ENCODE measurements at regions not wholly inside any gene's neighbourhood (a gene's known extent, or its start where the extent isn't known, plus 50 kb on each side); places are given as distances from the start of the nearest gene placed in this dataset.

DNA sequence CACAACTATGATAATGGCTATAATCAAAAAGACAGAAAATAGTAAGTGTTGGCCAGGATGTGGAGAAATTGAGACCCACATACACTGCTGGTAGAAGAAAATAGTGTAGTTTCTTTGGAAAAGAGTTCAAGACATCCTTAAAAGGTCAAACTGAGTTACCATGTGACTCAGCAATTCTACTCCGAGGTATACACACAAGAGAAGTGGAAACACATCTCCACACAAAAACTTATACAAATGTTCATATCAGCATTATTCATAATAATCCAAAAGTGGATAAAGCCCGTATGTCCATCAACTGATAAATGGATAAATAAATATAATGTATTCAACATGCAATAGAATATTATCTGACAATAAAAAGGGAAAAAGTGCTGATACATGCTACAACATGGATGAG is 532.2 kb downstream of the NR2F1-AS1 start:
- no peak for DNase-seq

GRCh38 chr5:93044859-93045666 is 536.0 kb downstream of the NR2F1-AS1 start:
- no peak for DNase-seq

DNA sequence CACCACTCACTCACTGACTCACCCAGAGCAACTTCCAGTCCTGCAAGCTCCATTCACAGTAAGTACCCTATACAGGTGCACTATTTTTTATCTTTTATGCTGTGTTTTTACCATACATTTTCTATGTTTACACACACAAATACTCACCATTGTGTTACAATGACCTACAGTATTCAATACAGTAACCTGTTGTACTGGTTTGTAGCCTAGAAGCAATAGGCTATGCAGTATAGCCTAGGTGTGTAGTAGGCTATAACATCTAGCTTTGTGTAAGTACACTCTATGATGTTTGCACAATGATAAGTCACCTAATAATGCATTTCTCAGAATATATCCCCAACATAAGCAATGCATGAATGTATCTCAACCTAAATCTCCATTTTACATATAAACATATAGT is 541.1 kb downstream of the NR2F1-AS1 start:
- no peak for DNase-seq

DNA sequence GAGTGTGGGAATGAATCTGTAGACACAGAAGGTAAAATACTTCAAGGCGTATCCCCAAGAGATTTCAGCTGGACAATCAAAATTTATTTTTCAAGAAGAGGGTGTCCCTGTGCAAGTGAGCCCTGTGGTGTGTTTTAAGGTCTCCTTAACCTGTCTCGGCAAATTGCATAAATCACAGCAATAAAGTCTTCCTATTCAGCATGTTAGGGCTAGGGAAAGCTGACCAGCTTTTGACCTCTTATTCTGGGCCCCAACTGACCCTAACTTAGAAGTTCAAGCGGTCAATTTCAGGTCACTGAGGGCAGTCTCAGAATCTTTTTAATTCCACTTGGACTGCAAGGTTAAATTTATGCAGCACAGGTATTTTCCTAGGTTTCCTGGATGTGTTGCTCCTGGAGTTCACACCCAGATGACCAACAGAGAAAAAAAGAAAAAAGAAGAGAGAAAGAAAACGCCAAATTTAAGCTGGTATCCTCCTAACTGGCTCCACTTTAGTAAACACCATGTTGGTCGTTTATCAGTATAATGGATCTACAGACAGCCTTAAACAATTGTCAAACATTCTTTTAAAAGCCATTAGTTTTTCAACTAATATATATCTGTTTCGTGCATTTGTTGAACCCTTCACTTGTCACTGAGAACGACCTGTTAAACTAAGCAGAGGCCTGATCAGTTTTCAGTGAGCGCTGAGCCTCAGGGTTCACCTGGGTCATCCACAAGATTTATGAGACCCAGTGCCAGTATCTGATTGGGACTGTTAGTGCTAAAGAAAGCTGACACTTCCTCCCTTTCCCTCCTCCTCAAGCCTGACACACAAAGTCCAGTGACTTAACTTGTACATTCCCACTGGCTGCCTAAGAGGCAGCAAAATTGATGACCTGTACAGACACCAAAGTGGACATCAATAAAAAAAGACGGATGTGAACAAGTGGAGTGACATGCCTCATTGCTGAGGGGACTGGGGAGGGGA is 546.1 kb downstream of the NR2F1-AS1 start:
- DNase-seq, result no peak

DNA sequence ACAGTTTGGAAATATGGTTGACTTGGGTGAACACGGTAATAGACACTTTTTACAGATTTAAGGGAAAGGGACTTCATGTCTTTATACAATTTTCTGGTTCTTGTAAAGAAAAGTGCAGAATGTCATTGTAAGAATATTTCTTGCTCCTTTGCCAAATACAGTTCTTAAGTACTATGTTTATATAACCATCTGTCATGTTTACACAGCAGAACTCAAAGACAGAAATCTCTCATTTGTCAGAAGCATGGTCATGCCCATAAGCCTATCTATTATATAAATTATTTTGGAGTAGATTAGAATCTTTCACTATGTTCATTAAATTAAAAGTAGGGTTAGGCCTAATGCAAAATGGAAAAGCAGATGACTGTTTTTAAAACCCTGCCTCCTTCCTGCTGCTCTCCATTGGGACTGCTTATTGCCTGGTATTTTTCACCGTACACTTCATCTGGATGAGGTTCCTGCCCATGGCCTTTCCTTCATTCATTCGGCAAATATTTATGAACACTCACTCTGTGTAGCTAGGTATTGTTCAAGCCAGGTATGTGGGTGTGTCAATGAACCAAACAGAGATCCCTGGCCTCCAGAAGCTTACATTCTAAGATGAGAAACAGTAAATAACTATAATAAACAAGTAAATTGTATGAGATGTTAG is 558.1 kb downstream of the NR2F1-AS1 start:
- no peak for DNase-seq

- no peak for DNase-seq
Measured at GRCh38 chr5:93022211-93022610, 558.8 kb downstream of the NR2F1-AS1 start.

DNA sequence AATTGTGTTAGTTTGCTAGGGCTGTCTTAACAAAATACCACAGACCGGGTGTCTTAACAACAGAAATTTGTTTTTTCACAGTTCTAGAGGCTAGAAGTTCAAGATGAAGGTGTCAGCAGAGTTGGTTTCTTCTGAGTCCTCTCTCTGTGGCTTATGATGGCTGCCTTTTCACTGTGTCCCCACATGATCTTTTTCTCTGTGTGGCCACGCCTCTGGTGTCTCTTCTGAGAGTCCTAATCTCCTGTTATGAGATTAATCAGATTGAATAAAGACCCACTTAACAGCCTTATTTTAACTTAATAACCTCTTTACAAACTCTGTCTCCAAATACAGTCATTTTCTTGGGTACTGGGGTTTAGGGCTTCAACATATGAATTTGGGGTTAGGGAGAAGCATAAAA is 561.1 kb downstream of the NR2F1-AS1 start:
- DNase-seq, result no peak

GRCh38 chr5:93018461-93018860 is 562.6 kb downstream of the NR2F1-AS1 start:
- DNase-seq, result no peak

GRCh38 chr5:93017849-93018248 is 563.2 kb downstream of the NR2F1-AS1 start:
- DNase-seq, result no peak

- no peak for DNase-seq
Measured at GRCh38 chr5:93017376-93017775, 563.6 kb downstream of the NR2F1-AS1 start.

DNA sequence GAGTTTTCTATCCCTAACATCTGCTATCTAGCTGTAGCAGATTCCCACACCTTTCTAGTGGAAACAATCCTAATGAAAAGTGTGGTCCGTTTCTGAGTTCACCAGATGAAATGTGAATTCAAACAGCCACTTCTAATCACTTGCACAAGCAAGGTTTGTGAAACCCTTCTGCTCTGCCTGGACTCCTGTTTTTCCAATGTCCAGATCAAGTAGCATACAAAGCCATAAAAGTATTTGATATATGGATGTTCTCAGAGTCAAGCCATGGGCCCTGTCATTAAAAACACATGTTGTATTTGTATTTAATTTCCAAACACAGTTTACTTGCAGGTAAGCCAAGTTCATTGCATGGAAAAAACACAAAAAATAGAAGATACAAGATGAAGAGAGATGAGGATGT is 570.4 kb downstream of the NR2F1-AS1 start:
- no peak for DNase-seq

- DNase-seq, result no peak
Measured at GRCh38 chr5:93010037-93010436, 571.0 kb downstream of the NR2F1-AS1 start.

DNA sequence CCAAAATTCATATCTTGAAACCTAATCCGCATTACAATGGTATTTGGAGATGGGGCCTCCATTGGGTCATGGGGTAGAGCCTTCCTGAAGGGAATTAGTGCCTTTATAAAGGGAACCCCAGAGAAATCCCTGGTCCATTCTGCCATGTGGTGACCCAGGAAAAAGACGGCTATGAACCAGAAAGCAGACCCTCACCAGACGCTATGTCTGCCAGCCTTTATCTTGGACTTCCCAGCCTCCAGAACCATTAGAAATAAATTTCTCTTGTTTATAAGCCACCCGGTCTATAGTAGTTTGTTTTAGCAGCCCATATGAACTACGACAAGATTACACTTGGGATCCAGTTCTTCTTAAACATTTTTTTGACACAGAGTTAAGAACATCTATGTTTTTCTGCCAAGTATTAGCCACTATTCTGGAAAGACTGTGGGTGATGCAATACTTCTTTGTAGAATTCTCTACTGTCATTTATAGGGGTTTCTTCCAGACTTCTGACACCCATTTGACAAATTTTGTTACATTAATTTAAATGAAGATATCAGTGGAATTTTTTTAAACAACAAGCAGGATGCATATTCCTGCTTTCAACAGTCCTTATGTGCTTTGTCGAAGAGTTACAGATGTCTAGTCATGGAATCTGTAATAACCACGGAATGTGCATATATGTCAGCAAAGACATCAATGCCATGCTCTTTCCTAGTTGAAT is 572.4 kb downstream of the NR2F1-AS1 start:
- no peak for DNase-seq

DNA sequence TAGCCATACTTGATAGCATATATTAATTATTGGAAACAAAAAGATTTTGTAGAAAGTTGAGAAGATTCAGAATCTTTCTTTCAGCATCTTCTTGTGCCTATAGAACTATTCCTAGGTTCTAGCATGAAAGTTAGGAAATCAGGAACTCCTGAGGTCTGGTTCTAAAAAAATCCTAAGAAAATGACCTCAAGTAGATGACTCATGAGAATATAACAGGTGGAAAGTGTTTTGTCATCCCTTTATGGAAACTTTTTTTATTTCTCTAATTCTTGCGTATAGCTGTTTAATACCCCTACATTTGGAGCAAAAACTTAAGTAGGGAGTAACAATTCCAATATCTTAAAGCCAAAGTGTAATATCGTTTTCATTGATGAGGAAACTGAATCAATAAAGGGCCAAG is 574.1 kb downstream of the NR2F1-AS1 start:
- DNase-seq, result no peak

DNA sequence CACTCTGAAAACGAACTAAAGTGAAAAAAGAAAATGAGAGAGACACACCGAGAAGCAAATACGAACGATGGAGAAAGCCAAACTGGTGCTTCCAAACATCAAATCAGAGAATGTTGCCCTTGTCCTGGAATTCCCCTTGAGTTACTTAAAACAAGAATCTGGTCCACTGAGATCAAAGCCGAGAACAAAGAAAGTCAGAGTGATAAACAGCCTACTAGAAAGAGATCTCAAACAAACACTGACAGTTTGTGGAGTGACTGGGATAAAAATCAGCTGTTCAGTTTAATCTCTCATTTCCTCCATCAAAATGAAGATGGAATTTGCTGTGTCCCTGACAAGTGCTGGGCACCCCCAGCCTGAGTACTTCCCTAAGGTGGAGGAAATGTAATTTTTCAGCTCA is 582.6 kb downstream of the NR2F1-AS1 start:
- DNase-seq, result no peak

GRCh38 chr5:92994392-92994791 is 586.6 kb downstream of the NR2F1-AS1 start:
- no peak for DNase-seq

DNA sequence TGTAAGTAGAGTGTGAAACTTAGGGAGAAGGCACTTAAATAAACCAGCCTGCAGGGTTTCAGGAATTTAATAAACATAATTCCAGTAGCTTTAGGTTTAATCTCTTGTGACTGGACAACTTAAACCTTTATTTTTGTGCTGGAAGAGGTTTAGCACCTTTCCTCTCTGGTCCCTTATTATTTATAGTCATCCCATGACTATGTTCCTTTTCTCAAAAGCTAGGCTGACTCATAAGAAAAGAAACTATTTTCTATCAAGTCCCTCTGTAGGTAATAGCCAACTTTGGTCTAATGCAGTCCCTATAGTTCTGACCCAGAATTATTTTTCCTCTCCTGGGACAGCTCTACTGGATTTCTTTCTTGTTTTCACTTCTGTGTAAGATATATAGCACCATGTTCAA is 588.9 kb downstream of the NR2F1-AS1 start:
- no peak for DNase-seq

DNA sequence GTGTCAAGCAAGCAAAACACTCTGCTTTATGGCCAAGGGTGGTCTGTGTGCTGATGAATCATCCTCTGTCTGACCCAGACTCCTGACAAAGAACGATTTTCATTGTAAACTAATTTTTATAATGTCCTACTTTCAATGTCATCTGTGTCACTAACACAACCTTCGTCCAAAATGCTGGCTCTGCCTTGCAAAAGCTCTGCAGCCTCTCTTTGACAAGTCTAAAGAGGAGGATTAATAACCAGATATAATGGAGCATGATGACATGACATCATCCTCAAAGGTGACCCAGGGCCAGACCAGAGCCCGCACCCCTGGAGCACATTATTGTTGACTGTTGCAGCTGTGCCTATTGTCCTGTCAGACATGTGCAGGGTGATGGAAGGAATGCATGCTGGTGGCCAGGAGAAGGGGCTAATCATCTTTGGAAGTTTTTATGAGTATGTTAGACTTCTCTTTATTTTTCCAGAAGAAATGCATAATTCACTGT is 589.4 kb downstream of the NR2F1-AS1 start:
- no peak for DNase-seq

GRCh38 chr5:92990771-92991170 is 590.2 kb downstream of the NR2F1-AS1 start:
- no peak for DNase-seq

DNA sequence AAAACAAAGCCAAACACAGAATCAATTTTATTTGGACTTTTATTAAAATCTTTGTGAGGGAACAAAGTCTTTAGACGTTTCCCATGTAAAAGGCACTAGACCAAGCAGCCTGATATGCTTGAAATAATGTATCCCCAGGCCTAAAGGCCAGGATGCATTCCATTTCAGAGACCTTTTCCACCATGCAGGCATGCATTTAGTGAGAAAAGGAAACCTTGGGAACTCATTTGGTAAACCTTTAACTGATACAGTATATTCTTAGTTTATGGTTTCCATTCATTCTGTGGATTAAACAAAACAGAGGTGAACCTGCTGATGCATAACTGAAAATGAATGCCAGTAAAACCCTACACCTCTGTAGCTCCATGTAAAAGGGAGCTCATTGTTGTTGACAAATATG is 600.0 kb downstream of the NR2F1-AS1 start:
- no peak for DNase-seq

DNA sequence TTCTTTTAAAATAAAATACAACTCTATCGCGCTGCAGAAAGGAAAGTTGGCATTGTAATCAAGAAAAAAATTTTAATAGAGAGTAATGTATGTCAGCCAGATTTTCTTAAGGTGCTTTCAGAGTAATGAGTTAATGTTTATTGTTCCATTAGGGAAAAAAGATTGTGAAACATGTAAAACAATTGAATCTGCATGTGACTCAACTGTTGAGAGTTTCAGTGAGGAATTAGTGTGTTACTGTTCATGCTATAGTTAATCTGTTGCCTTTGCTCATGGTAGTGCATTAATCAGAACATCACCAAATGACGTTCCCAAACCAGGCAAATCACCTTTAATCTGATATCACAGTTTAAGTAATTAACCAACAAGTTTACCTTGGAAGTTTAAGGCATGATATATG is 600.5 kb downstream of the NR2F1-AS1 start:
- DNase-seq, result no peak

- no peak for DNase-seq
Measured at GRCh38 chr5:92979716-92980115, 601.3 kb downstream of the NR2F1-AS1 start.
